Astrocyte (in vitro differentiated cells and primary cell): ENCODE measurements at regions not wholly inside any gene's neighbourhood (a gene's known extent, or its start where the extent isn't known, plus 50 kb on each side); places are given as distances from the start of the nearest gene placed in this dataset.

Source experiments
- DNase-seq: peaks from one replicate; pipeline ENCODE4 v3.0.0-alpha.2; 2010; ENCODE audit warnings: low read depth
- FAIRE-seq: peaks from 2 replicates; lab custom pipeline; 2011; peaks lifted over from hg19 to GRCh38; lab: Jason Lieb, UNC
- H2AFZ ChIP-seq: 2 replicates; pipeline ENCODE4 v1.6.0; 2012; ENCODE audit warnings: low read depth, low read length, inconsistent platforms
- H3K27ac ChIP-seq: 2 replicates; pipeline ENCODE4 v1.5.1; 2011; ENCODE audit warnings: low read depth, low read length, inconsistent platforms
- H3K27me3 ChIP-seq: 2 replicates; pipeline ENCODE4 v1.6.0; 2011; ENCODE audit warnings: low read length, inconsistent platforms; ENCODE audit not compliant: insufficient read depth
- H3K36me3 ChIP-seq: 2 replicates; pipeline ENCODE4 v1.5.1; 2011; ENCODE audit warnings: low read length, inconsistent platforms; ENCODE audit not compliant: insufficient read depth
- H3K4me1 ChIP-seq: 2 replicates; pipeline ENCODE4 v1.5.1; 2011; ENCODE audit warnings: low read length, inconsistent platforms; ENCODE audit not compliant: insufficient read depth
- H3K4me2 ChIP-seq: 2 replicates; pipeline ENCODE4 v1.6.0; 2012; ENCODE audit warnings: low read length, inconsistent platforms
- H3K4me3 ChIP-seq: 2 replicates; pipeline ENCODE4 v1.5.1; 2011; ENCODE audit warnings: low read depth, mild to moderate bottlenecking, low read length, inconsistent platforms; ENCODE audit not compliant: insufficient read depth
- H3K79me2 ChIP-seq: 2 replicates; pipeline ENCODE4 v1.6.0; 2012; ENCODE audit warnings: mild to moderate bottlenecking, low read length, inconsistent platforms; ENCODE audit not compliant: insufficient read depth
- H3K9ac ChIP-seq: 2 replicates; pipeline ENCODE4 v1.6.0; 2012; ENCODE audit warnings: mild to moderate bottlenecking, low read length, inconsistent platforms
- H3K9me3 ChIP-seq: 2 replicates; pipeline ENCODE4 v1.5.1; 2012; ENCODE audit warnings: low read depth, mild to moderate bottlenecking, low read length, inconsistent platforms; ENCODE audit not compliant: insufficient read depth
- H4K20me1 ChIP-seq: 2 replicates; pipeline ENCODE4 v1.6.0; 2012; ENCODE audit warnings: low read length, inconsistent platforms; ENCODE audit not compliant: insufficient read depth
- H3K27ac Mint-ChIP-seq: one replicate; pipeline ENCODE4 v1.8.0; 2021; ENCODE audit warnings: mild to moderate bottlenecking, mixed read lengths; ENCODE audit not compliant: unreplicated experiment
- H3K27me3 Mint-ChIP-seq: one replicate; pipeline ENCODE4 v1.8.0; 2021; ENCODE audit warnings: low read depth, mixed read lengths; ENCODE audit not compliant: unreplicated experiment
- H3K36me3 Mint-ChIP-seq: one replicate; pipeline ENCODE4 v1.8.0; 2021; ENCODE audit warnings: low read depth, mixed read lengths; ENCODE audit not compliant: unreplicated experiment
- H3K4me1 Mint-ChIP-seq: one replicate; pipeline ENCODE4 v1.8.0; 2021; ENCODE audit warnings: low read depth, mixed read lengths; ENCODE audit not compliant: unreplicated experiment
- H3K4me3 Mint-ChIP-seq: one replicate; pipeline ENCODE4 v1.8.0; 2021; ENCODE audit warnings: mild to moderate bottlenecking, moderate library complexity, mixed read lengths; ENCODE audit not compliant: unreplicated experiment
- H3K9me3 Mint-ChIP-seq: one replicate; pipeline ENCODE4 v1.8.0; 2021; ENCODE audit warnings: mild to moderate bottlenecking, mixed read lengths; ENCODE audit not compliant: unreplicated experiment
- EZH2 ChIP-seq: IDR thresholded peaks from 2 replicates; pipeline ENCODE4 v1.6.1; 2012; ENCODE audit warnings: mild to moderate bottlenecking, low read length, inconsistent platforms; ENCODE audit not compliant: insufficient read depth
- TF ChIP-seq, protein P1 (sequence below): IDR thresholded peaks from 2 replicates; pipeline ENCODE4 v1.5.1; 2011; ENCODE audit warnings: low read depth, mild to moderate bottlenecking, inconsistent platforms, low read length, moderate library complexity; ENCODE audit not compliant: insufficient read depth

DNA sequence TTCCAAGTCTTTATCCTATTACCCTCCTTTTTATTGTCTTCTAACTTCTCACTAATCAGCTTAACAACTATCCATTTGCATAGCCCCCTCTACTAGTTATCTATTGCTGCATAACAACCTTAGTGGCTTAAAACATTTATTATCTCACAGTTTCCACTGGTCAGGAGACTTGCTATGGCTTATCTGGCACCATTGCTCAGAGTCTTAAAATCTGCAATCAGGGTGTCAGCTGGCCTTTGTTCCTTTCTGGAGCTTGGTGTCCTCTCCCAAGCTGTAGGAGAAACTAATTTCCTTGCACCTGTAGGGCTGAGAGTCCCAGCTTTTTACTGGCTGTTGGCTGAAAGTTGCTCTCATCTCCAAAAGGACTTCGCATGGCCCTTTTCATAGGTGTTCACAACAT is 137.0 kb upstream of the SMIM31 start:
- Mint-ChIP-seq H3K27me3 (no peaks in the 10 kb centered on the region), H3K27ac (no peak overlapping the region), H3K4me1 (no peaks in the 10 kb centered on the region), H3K36me3 (no peaks in the 10 kb centered on the region), H3K4me3 (no peak overlapping the region), H3K9me3 (no peaks in the 10 kb centered on the region)
- Histone ChIP-seq H3K4me2 (no peak overlapping the region), H3K27ac (no peak overlapping the region), H4K20me1 (no peaks in the 10 kb centered on the region), H3K4me3 (no peak overlapping the region), H3K79me2 (no peaks in the 10 kb centered on the region), H2AFZ (no peak overlapping the region), H3K4me1 (no peaks in the 10 kb centered on the region), H3K9me3 (no peaks in the 10 kb centered on the region), H3K9ac (no peak overlapping the region), H3K27me3 (peaks cover 3% of the 10 kb centered on the region), H3K36me3 (no peaks in the 10 kb centered on the region)
- DNase-seq (no peak), FAIRE-seq (no peak)
- no peak for TF ChIP-seq EZH2
- TF ChIP-seq, protein P1, sequence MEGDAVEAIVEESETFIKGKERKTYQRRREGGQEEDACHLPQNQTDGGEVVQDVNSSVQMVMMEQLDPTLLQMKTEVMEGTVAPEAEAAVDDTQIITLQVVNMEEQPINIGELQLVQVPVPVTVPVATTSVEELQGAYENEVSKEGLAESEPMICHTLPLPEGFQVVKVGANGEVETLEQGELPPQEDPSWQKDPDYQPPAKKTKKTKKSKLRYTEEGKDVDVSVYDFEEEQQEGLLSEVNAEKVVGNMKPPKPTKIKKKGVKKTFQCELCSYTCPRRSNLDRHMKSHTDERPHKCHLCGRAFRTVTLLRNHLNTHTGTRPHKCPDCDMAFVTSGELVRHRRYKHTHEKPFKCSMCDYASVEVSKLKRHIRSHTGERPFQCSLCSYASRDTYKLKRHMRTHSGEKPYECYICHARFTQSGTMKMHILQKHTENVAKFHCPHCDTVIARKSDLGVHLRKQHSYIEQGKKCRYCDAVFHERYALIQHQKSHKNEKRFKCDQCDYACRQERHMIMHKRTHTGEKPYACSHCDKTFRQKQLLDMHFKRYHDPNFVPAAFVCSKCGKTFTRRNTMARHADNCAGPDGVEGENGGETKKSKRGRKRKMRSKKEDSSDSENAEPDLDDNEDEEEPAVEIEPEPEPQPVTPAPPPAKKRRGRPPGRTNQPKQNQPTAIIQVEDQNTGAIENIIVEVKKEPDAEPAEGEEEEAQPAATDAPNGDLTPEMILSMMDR, result no peak

DNA sequence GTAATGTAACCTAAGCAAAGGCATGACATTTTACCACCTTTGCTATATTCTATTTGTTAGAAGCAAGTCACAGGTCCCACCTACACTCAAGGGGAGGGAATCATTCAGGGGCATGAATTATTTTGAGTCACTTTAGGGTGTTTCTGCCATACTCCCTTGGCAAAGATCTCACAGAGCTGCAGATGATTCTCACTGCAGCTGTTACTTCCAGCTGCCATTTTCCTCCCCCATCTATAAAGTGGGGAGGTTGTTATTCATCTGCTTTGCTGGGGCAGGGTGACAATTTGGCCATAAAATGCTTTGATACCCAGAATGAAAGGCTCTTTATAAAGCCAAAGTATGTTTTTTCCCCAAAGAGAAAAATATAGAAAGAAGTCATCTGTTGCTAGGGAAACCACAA is 136.5 kb upstream of the SMIM31 start:
- no peaks in the 10 kb centered on the region for H3K4me1 Mint-ChIP-seq
- H3K27ac Mint-ChIP-seq, result no peak overlapping the region
- no peaks in the 10 kb centered on the region for H3K27me3 Mint-ChIP-seq
- H3K36me3 Mint-ChIP-seq, result no peaks in the 10 kb centered on the region
- TF ChIP-seq, protein P1, result no peak
- no peak for TF ChIP-seq EZH2
- no peaks in the 10 kb centered on the region for H3K9me3 Mint-ChIP-seq
- Histone ChIP-seq H3K9me3 (no peaks in the 10 kb centered on the region), H3K9ac (no peak overlapping the region), H3K79me2 (no peaks in the 10 kb centered on the region), H3K4me2 (no peak overlapping the region), H3K27ac (no peak overlapping the region), H4K20me1 (no peaks in the 10 kb centered on the region), H3K36me3 (no peaks in the 10 kb centered on the region), H3K4me1 (no peaks in the 10 kb centered on the region), H3K27me3 (peaks cover 3% of the 10 kb centered on the region), H3K4me3 (no peak overlapping the region), H2AFZ (no peak overlapping the region)
- FAIRE-seq, result no peak
- DNase-seq, result no peak
- H3K4me3 Mint-ChIP-seq, result no peak overlapping the region

DNA sequence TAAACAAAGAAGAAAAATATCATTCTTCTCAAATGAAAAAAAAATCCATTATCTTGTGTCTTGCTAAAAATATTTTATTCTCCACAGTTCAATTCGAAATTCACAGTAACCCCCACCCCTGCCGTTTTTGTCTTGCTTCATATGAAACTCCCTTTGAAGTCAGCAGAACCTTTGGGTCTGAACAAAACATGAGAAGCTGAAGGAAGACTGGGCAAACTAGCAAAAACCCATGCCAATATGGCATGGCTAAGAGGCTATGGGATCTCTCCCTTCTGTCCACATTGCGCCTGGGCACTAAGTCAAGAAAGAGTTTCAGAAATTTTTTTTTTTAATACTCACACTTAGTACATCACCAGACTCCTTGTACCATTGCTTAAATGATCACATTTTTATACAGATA is 136.0 kb upstream of the SMIM31 start:
- Mint-ChIP-seq H3K27me3 (no peaks in the 10 kb centered on the region), H3K9me3 (no peaks in the 10 kb centered on the region), H3K27ac (no peak overlapping the region), H3K4me3 (no peak overlapping the region), H3K4me1 (no peaks in the 10 kb centered on the region), H3K36me3 (no peaks in the 10 kb centered on the region)
- Histone ChIP-seq H3K9me3 (no peaks in the 10 kb centered on the region), H3K4me2 (no peak overlapping the region), H4K20me1 (no peaks in the 10 kb centered on the region), H3K27ac (no peak overlapping the region), H3K79me2 (no peaks in the 10 kb centered on the region), H3K9ac (no peak overlapping the region), H3K36me3 (no peaks in the 10 kb centered on the region), H2AFZ (no peak overlapping the region), H3K27me3 (peaks cover 3% of the 10 kb centered on the region), H3K4me1 (no peaks in the 10 kb centered on the region), H3K4me3 (no peak overlapping the region)
- TF ChIP-seq EZH2, result no peak
- TF ChIP-seq, protein P1, result no peak
- no peak for FAIRE-seq
- no peak for DNase-seq
